H1 (cell line): ENCODE measurements at regions not wholly inside any gene's neighbourhood (a gene's known extent, or its start where the extent isn't known, plus 50 kb on each side); places are given as distances from the start of the nearest gene placed in this dataset.

Source experiments
- CTCF ChIA-PET: fragments of 300-600 bp; sonication (Branson Sonifier 250); formaldehyde crosslinking; loops from one replicate; lab custom pipeline; 2021; ENCODE audit not compliant: partially characterized antibody; lab: Charles Lee
- POLR2A ChIA-PET: fragments of 300-600 bp; sonication (Branson Sonifier 250); formaldehyde crosslinking; loops from one replicate; lab custom pipeline; 2021; ENCODE audit warnings: inconsistent platforms; ENCODE audit not compliant: partially characterized antibody; lab: Charles Lee
- DNase-seq, 2 experiments: peaks; one replicate each; pipeline versions ENCODE4 v3.0.0 to v3.0.0-alpha.2; 2010 to 2022; ENCODE audit warnings: low spot score in 2 of 2, low read depth in 1 of 2, mixed read lengths in 1 of 2
- FAIRE-seq: peaks from 2 replicates; lab custom pipeline; 2011; peaks lifted over from hg19 to GRCh38; lab: Jason Lieb, UNC
- H2AFZ ChIP-seq: 2 replicates; pipeline ENCODE4 v1.8.1; 2012; ENCODE audit warnings: low read length, inconsistent platforms
- H2AK5ac ChIP-seq: 2 replicates; pipeline ENCODE4 v1.6.1; 2013; ENCODE audit warnings: low read depth, low read length
- H2BK120ac ChIP-seq: replicated peaks from 2 replicates; pipeline ENCODE3; 2013; ENCODE audit warnings: low read depth, low read length, inconsistent platforms
- H2BK12ac ChIP-seq: 2 replicates; pipeline ENCODE4 v1.6.1; 2013; ENCODE audit warnings: low read depth, low read length
- H2BK15ac ChIP-seq: 2 replicates; pipeline ENCODE4 v1.6.1; 2013; ENCODE audit warnings: low read length
- H2BK20ac ChIP-seq: 2 replicates; pipeline ENCODE4 v1.6.1; 2013; ENCODE audit warnings: low read length
- H2BK5ac ChIP-seq: 2 replicates; pipeline ENCODE4 v1.6.1; 2013; ENCODE audit warnings: low read depth, low read length
- H3K14ac ChIP-seq: 2 replicates; pipeline ENCODE4 v1.6.1; 2013; ENCODE audit warnings: inconsistent platforms; ENCODE audit not compliant: insufficient read length
- H3K18ac ChIP-seq: 2 replicates; pipeline ENCODE4 v1.6.1; 2013; ENCODE audit warnings: low read length; ENCODE audit errors: extremely low read depth
- H3K23ac ChIP-seq: 2 replicates; pipeline ENCODE4 v1.6.1; 2013; ENCODE audit warnings: inconsistent platforms; ENCODE audit not compliant: insufficient read length
- H3K23me2 ChIP-seq: 2 replicates; pipeline ENCODE4 v1.6.1; 2013; ENCODE audit warnings: low read depth, low read length
- H3K27ac ChIP-seq: 2 replicates; pipeline ENCODE4 v1.6.1; 2011; ENCODE audit warnings: low read depth, low read length, inconsistent platforms
- H3K27me3 ChIP-seq, 4 experiments: replicated peaks in 1 of 4; 1 replicate in 1 of 4; 2 replicates in 3 of 4; pipeline versions ENCODE4 v1.6.1 to v1.8.1; 2011 to 2013; ENCODE audit warnings: low read length in 3 of 4, mild to moderate bottlenecking in 3 of 4, inconsistent platforms in 2 of 4, mixed read lengths in 2 of 4, moderate library complexity in 1 of 4; ENCODE audit not compliant: control insufficient read depth in 3 of 4, insufficient read depth in 3 of 4; ENCODE audit errors: extremely low read depth in 1 of 4
- H3K36me3 ChIP-seq, 4 experiments: 2 replicates each; pipeline versions ENCODE4 v1.6.1 to v1.8.1; 2011 to 2013; ENCODE audit warnings: mild to moderate bottlenecking in 4 of 4, low read length in 3 of 4, moderate library complexity in 2 of 4, control low read depth in 1 of 4, inconsistent platforms in 1 of 4; ENCODE audit not compliant: insufficient read depth in 4 of 4, control insufficient read depth in 2 of 4
- H3K4ac ChIP-seq: replicated peaks from 2 replicates; pipeline ENCODE3; 2013; ENCODE audit warnings: low read length, low read depth, mixed read lengths, inconsistent platforms; ENCODE audit not compliant: insufficient read length
- H3K4me1 ChIP-seq, 4 experiments: replicated peaks in 1 of 4; 1 replicate in 1 of 4; 2 replicates in 3 of 4; pipeline versions ENCODE4 v1.6.1 to v1.8.1; 2011 to 2013; ENCODE audit warnings: low read length in 3 of 4, inconsistent platforms in 2 of 4, mixed read lengths in 1 of 4; ENCODE audit not compliant: insufficient read depth in 4 of 4, control insufficient read depth in 3 of 4
- H3K4me2 ChIP-seq, 2 experiments: 2 replicates each; pipeline versions ENCODE4 v1.6.1 to v1.8.1; 2011 to 2013; ENCODE audit warnings: low read depth in 2 of 2, low read length in 2 of 2, control low read depth in 1 of 2, inconsistent platforms in 1 of 2, mild to moderate bottlenecking in 1 of 2; ENCODE audit not compliant: insufficient read depth in 1 of 2
- H3K4me3 ChIP-seq, 4 experiments: fragments of 200-600, 300-600 bp in 1 of 4; sonication (generic), shearing (Covaris generic), sonication (Bioruptor Twin) in 1 of 4; 2 replicates each; pipeline versions ENCODE4 v1.5.1 to v1.8.1; 2011 to 2016; ENCODE audit warnings: low read length in 4 of 4, low read depth in 3 of 4, control low read depth in 2 of 4, inconsistent platforms in 2 of 4, mild to moderate bottlenecking in 2 of 4, mixed read lengths in 1 of 4, moderate library complexity in 1 of 4; ENCODE audit not compliant: insufficient read depth in 2 of 4; ENCODE audit errors: extremely low read depth in 1 of 4
- H3K56ac ChIP-seq: replicated peaks from 2 replicates; pipeline ENCODE3; 2013; ENCODE audit warnings: low read depth, mild to moderate bottlenecking, mixed read lengths, low read length, inconsistent platforms; ENCODE audit not compliant: insufficient read length
- H3K79me1 ChIP-seq: 2 replicates; pipeline ENCODE4 v1.6.1; 2013; ENCODE audit warnings: low read depth, low read length, control low read depth
- H3K79me2 ChIP-seq, 2 experiments: 2 replicates each; pipeline versions ENCODE4 v1.6.1 to v1.8.1; 2012 to 2013; ENCODE audit warnings: low read length in 2 of 2, mild to moderate bottlenecking in 2 of 2, inconsistent platforms in 1 of 2; ENCODE audit not compliant: insufficient read depth in 2 of 2, control insufficient read depth in 1 of 2
- H3K9ac ChIP-seq, 4 experiments: replicated peaks in 1 of 4; 1 replicate in 1 of 4; 2 replicates in 3 of 4; pipeline versions ENCODE4 v1.6.1 to v1.8.1; 2011 to 2013; ENCODE audit warnings: low read depth in 3 of 4, low read length in 3 of 4, control low read depth in 2 of 4, mild to moderate bottlenecking in 2 of 4, moderate library complexity in 2 of 4, inconsistent platforms in 1 of 4; ENCODE audit errors: extremely low read depth in 1 of 4
- H3K9me3 ChIP-seq, 2 experiments: 2 replicates each; pipeline versions ENCODE4 v1.6.1 to v1.8.1; 2012 to 2013; ENCODE audit warnings: mild to moderate bottlenecking in 2 of 2, moderate library complexity in 2 of 2, control low read depth in 1 of 2, inconsistent platforms in 1 of 2, low read depth in 1 of 2, low read length in 1 of 2, mixed read lengths in 1 of 2; ENCODE audit not compliant: insufficient read depth in 2 of 2
- H4K20me1 ChIP-seq, 2 experiments: replicated peaks in 1 of 2; 2 replicates each; pipeline versions ENCODE3 to v1.8.1; 2011 to 2013; ENCODE audit warnings: inconsistent platforms in 2 of 2, low read length in 2 of 2, mild to moderate bottlenecking in 1 of 2; ENCODE audit not compliant: insufficient read depth in 2 of 2, control insufficient read depth in 1 of 2
- H4K5ac ChIP-seq: 2 replicates; pipeline ENCODE4 v1.6.1; 2013; ENCODE audit warnings: low read length, low read depth, mixed read lengths, inconsistent platforms; ENCODE audit not compliant: insufficient read length
- H4K8ac ChIP-seq: 2 replicates; pipeline ENCODE4 v1.8.0; 2013; ENCODE audit warnings: mild to moderate bottlenecking, moderate library complexity, low read length, inconsistent platforms; ENCODE audit not compliant: insufficient read depth; ENCODE audit errors: extremely low read depth
- H4K91ac ChIP-seq: replicated peaks from 2 replicates; pipeline ENCODE3; 2013; ENCODE audit warnings: low read length, mixed read lengths, inconsistent platforms; ENCODE audit not compliant: insufficient read length
- CHD2 ChIP-seq: IDR thresholded peaks from 2 replicates; pipeline ENCODE4 v1.6.1; 2012; ENCODE audit warnings: low read length, improper control_type of control experiment
- MAFK ChIP-seq: IDR thresholded peaks from 2 replicates; pipeline ENCODE4 v1.6.1; 2012; ENCODE audit warnings: low read depth, mild to moderate bottlenecking, improper control_type of control experiment, low read length
- NANOG ChIP-seq: IDR thresholded peaks from 2 replicates; pipeline ENCODE4 v1.6.1; 2011; ENCODE audit warnings: low read length, low read depth, mild to moderate bottlenecking, inconsistent platforms; ENCODE audit not compliant: insufficient read depth, poor library complexity, severe bottlenecking
- WGBS, 2 experiments: shearing (Covaris generic) in 1 of 2; methylation state at CpG; one replicate each; pipeline versions ENCODE4 v1.1.6 to v1.1.7; 2013 to 2015; ENCODE audit warnings: low lambda C conversion rate in 2 of 2, mixed read lengths in 2 of 2, inconsistent platforms in 1 of 2, low coverage in 1 of 2, missing lambda C conversion rate in 1 of 2; ENCODE audit not compliant: insufficient replicate concordance in 2 of 2, insufficient coverage in 1 of 2, insufficient read length in 1 of 2; ENCODE audit errors: extremely low coverage in 1 of 2, missing lambda C conversion rate in 1 of 2; 5-methylcytosine and 5-hydroxymethylcytosine counted together

DNA sequence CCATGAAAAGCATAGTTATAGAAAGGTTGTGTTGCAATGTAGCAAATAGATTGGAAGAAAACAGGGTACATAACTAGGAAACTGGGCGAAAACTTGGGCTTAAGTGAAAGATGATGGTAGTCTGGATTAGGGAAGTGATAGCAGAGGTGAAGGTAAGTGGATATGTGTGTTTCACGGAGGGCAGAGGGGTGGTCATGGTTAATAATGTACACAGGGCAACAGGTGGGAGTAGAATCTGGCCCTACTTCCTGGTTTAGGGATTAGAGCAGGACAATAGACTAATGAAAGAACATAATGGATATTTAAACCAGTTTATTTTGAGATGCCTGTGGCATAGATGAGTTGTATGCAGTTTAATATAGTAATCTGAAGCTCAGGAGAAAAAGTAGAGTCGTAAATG lies 257.3 kb upstream of the SPRY2 start:
- no peak overlapping the region for H3K4ac ChIP-seq
- H3K79me2 ChIP-seq, result no peaks in the 10 kb centered on the region
- no peak overlapping the region for H3K4me2 ChIP-seq
- H3K23me2 ChIP-seq, result no peaks in the 10 kb centered on the region
- no peaks in the 10 kb centered on the region for H3K27me3 ChIP-seq
- no peak for DNase-seq
- H3K4me3 ChIP-seq, result no peak overlapping the region
- H3K27ac ChIP-seq, result no peak overlapping the region
- no peaks in the 10 kb centered on the region for H3K9me3 ChIP-seq
- no peak overlapping the region for H3K23ac ChIP-seq
- no peak overlapping the region for H2BK12ac ChIP-seq
- no peak overlapping the region for H2BK120ac ChIP-seq
- H2BK15ac ChIP-seq, result no peak overlapping the region
- H3K79me1 ChIP-seq, result no peaks in the 10 kb centered on the region
- H2BK20ac ChIP-seq, result no peak overlapping the region
- no peaks in the 10 kb centered on the region for H4K20me1 ChIP-seq
- no peaks in the 10 kb centered on the region for H3K36me3 ChIP-seq
- H2AFZ ChIP-seq, result 0 out of 2 replicates have a peak overlapping the region, but pooled peaks have one; percentile 5
- H4K5ac ChIP-seq, result no peak overlapping the region
- ChIA-PET CTCF (no interaction called here), POLR2A (no interaction called here)
- no peak overlapping the region for H3K18ac ChIP-seq
- H3K4me1 ChIP-seq, result peaks cover 0 to 3% (median 0%) of the 10 kb centered on the region in 4 experiments; a peak in 3 of 7 replicates
- H4K91ac ChIP-seq, result no peak overlapping the region
- no peak overlapping the region for H3K56ac ChIP-seq
- FAIRE-seq, result no peak
- no peak overlapping the region for H3K14ac ChIP-seq
- WGBS, 2 experiments, result 88% methylated on average over 3 of the region's 3 CpGs; no CpG with 5 or more reads in 1 of the 2 experiments
- no peak overlapping the region for H4K8ac ChIP-seq
- no peak overlapping the region for H2AK5ac ChIP-seq
- H2BK5ac ChIP-seq, result no peak overlapping the region; the same call in 1 of the 2 replicates
- TF ChIP-seq CHD2 (no peak), NANOG (no peak), MAFK (no peak)
- no peak overlapping the region for H3K9ac ChIP-seq
